ENCODE measurements at regions not wholly inside any gene's neighbourhood (a gene's known extent, or its start where the extent isn't known, plus 50 kb on each side); places are given as distances from the start of the nearest gene placed in this dataset.

DNA sequence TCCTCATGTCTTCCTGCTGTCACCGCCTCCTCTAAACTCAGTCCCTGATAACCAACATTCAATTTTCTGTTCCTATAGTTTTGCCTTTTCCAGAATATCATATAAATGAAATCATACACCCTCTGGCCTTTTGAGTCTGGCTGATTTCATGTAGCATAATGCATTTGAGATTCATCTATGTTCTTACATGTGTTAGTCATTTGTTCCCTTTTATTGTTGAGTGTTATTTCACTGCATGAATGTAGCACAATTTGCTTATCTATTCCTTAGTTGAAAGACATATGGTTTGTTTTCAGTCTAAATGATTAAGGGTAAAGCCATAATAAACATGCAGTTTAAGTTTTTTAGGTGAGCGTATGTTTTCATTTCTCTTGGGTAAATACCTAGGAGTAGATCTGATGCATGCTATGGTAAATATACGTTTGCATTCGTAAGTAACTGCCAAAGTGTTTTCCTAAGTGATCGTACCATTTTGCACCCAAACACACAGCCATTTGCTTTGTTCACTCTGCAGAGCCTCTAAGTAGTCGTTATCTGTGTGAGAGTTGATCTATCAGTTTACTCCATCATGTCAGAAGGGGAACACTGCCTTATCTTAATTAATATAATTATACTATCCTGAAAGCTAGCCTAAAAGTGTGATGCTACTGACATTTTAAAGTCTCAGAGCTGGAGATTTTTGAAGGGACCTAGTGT, 460.8 kb downstream of the DMAC1 start:
- WGBS (ENCODE audit: extremely low coverage, insufficient coverage, insufficient read length), result no CpG with 5 or more reads among the region's 6 CpGs
- H3K27ac ChIP-seq (ENCODE audit: low read depth, low read length), result no peak overlapping the region
- no peak overlapping the region for H3K9ac ChIP-seq (ENCODE audit: low read length)
- no peaks in the 10 kb centered on the region for H3K4me1 ChIP-seq (ENCODE audit: control insufficient read depth in 1 of 2, insufficient read depth in 2 of 2, low read length in 2 of 2)
- H3K9me3 ChIP-seq (ENCODE audit: insufficient read depth, low read depth, low read length), result no peaks in the 10 kb centered on the region
- H3K18ac ChIP-seq (ENCODE audit: low read length), result no peak overlapping the region
- H3K4me3 ChIP-seq (ENCODE audit: low read depth, low read length), result no peak overlapping the region
- H3K4ac ChIP-seq (ENCODE audit: low read depth, low read length), result no peak overlapping the region
- no peaks in the 10 kb centered on the region for H3K27me3 ChIP-seq (ENCODE audit: insufficient read depth, low read length)
- no peaks in the 10 kb centered on the region for H3K36me3 ChIP-seq (ENCODE audit: control insufficient read depth in 1 of 2, insufficient read depth in 2 of 2, low read length in 2 of 2)
- H2BK5ac ChIP-seq (ENCODE audit: low read depth, low read length, poor library complexity), result no peak overlapping the region
- no peak overlapping the region for H2BK120ac ChIP-seq (ENCODE audit: insufficient read depth, low read length, poor library complexity)
- no peak overlapping the region for H4K8ac ChIP-seq (ENCODE audit: low read depth, low read length)
- no peak overlapping the region for H2AFZ ChIP-seq (ENCODE audit: insufficient read depth, low read length, poor library complexity)
- no peaks in the 10 kb centered on the region for H3K79me1 ChIP-seq (ENCODE audit: low read length)
- no peak overlapping the region for H3K14ac ChIP-seq (ENCODE audit: low read length)
- no peak for DNase-seq
- H3K79me2 ChIP-seq (ENCODE audit: control insufficient read depth, insufficient read depth, low read length, poor library complexity), result no peaks in the 10 kb centered on the region
- H2AK5ac ChIP-seq (ENCODE audit: low read length), result no peak overlapping the region
- no peak overlapping the region for H3K4me2 ChIP-seq (ENCODE audit: low read length)
- no peak overlapping the region for H3K23ac ChIP-seq (ENCODE audit: low read length)
- no peak overlapping the region for H4K12ac ChIP-seq (ENCODE audit: low read depth, low read length)
- H2BK12ac ChIP-seq (ENCODE audit: low read length), result no peak overlapping the region
- H4K91ac ChIP-seq (ENCODE audit: low read depth, low read length), result no peak overlapping the region

DNA sequence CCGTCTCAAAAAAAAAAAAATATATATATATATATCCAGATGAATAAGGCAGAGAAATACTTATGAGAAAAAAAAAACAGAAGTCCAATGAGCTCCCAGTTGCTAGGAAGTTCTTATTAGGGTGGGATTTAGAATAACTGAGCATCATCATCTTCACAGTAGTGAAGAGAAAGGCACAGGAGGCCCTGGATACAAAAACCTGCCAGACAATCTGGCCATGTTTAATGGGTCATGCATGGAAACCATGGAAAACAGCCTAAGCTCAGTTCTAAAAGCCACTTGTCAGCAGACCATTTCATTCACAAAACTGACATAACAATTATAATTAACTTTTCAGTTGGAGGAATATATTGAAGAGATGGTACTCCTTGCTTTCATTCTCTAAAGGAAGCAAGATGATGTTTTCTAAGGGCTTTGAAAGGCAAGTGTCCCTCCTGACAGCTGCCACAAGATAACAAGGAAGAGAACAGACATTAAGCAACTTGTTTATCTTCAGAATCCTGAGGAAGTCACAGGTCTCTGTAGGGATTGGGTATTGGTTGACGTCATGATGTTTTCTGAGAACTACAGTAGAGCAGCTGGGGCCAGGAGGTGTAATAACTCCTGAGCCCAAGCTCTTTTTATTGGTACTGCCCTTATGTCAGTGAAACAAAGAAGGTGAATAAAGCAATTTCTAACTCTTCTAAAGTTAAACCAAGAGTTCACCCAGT, 463.1 kb downstream of the DMAC1 start:
- H3K9ac ChIP-seq (ENCODE audit: low read length), result no peak overlapping the region
- H3K4me1 ChIP-seq (ENCODE audit: control insufficient read depth in 1 of 2, insufficient read depth in 2 of 2, low read length in 2 of 2), result no peaks in the 10 kb centered on the region
- no peaks in the 10 kb centered on the region for H3K79me2 ChIP-seq (ENCODE audit: control insufficient read depth, insufficient read depth, low read length, poor library complexity)
- no peak overlapping the region for H3K23ac ChIP-seq (ENCODE audit: low read length)
- H2AK5ac ChIP-seq (ENCODE audit: low read length), result no peak overlapping the region
- H3K4me3 ChIP-seq (ENCODE audit: low read depth, low read length), result no peak overlapping the region
- H3K4ac ChIP-seq (ENCODE audit: low read depth, low read length), result no peak overlapping the region
- H3K36me3 ChIP-seq (ENCODE audit: control insufficient read depth in 1 of 2, insufficient read depth in 2 of 2, low read length in 2 of 2), result no peaks in the 10 kb centered on the region
- DNase-seq, result no peak
- H3K27me3 ChIP-seq (ENCODE audit: insufficient read depth, low read length), result no peaks in the 10 kb centered on the region
- H3K9me3 ChIP-seq (ENCODE audit: insufficient read depth, low read depth, low read length), result no peaks in the 10 kb centered on the region
- no peak overlapping the region for H2AFZ ChIP-seq (ENCODE audit: insufficient read depth, low read length, poor library complexity)
- H3K14ac ChIP-seq (ENCODE audit: low read length), result no peak overlapping the region
- no peak overlapping the region for H3K27ac ChIP-seq (ENCODE audit: low read depth, low read length)
- no peak overlapping the region for H4K91ac ChIP-seq (ENCODE audit: low read depth, low read length)
- H3K79me1 ChIP-seq (ENCODE audit: low read length), result no peaks in the 10 kb centered on the region
- WGBS (ENCODE audit: extremely low coverage, insufficient coverage, insufficient read length), result no CpG with 5 or more reads among the region's 2 CpGs
- no peak overlapping the region for H2BK120ac ChIP-seq (ENCODE audit: insufficient read depth, low read length, poor library complexity)
- H2BK5ac ChIP-seq (ENCODE audit: low read depth, low read length, poor library complexity), result no peak overlapping the region
- H2BK12ac ChIP-seq (ENCODE audit: low read length), result no peak overlapping the region
- H4K8ac ChIP-seq (ENCODE audit: low read depth, low read length), result no peak overlapping the region
- H4K12ac ChIP-seq (ENCODE audit: low read depth, low read length), result no peak overlapping the region
- H3K18ac ChIP-seq (ENCODE audit: low read length), result no peak overlapping the region
- H3K4me2 ChIP-seq (ENCODE audit: low read length), result no peak overlapping the region

DNA sequence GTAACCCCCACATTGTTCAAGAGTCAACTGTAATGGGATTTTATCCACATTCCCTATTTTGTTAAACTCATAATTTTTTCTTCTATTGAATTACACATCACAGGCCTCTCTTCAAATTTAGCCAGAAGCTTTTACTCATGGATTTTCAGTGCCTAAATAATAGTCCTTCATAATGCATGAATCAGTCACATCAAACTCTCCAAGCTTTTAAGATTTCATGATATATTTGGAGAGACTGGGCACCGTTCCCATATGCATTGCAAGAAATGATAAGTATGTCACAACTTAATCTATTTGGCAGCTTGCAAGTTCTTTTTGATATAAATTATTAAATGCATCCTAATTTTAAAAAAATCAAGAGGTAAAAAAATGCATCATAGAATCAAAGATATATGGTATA, 465.9 kb downstream of the DMAC1 start:
- Histone ChIP-seq H2BK120ac (ENCODE audit: insufficient read depth, low read length, poor library complexity) (no peak overlapping the region), H2AK5ac (ENCODE audit: low read length) (no peak overlapping the region), H3K27me3 (ENCODE audit: insufficient read depth, low read length) (no peaks in the 10 kb centered on the region), H4K12ac (ENCODE audit: low read depth, low read length) (no peak overlapping the region), H2BK5ac (ENCODE audit: low read depth, low read length, poor library complexity) (no peak overlapping the region), H3K27ac (ENCODE audit: low read depth, low read length) (no peak overlapping the region), H3K4me3 (ENCODE audit: low read depth, low read length) (no peak overlapping the region), H4K91ac (ENCODE audit: low read depth, low read length) (no peak overlapping the region), H3K4me2 (ENCODE audit: low read length) (no peak overlapping the region), H3K18ac (ENCODE audit: low read length) (no peak overlapping the region), H3K4ac (ENCODE audit: low read depth, low read length) (no peak overlapping the region), H2AFZ (ENCODE audit: insufficient read depth, low read length, poor library complexity) (no peak overlapping the region), H3K9me3 (ENCODE audit: insufficient read depth, low read depth, low read length) (no peaks in the 10 kb centered on the region), H3K36me3 (ENCODE audit: control insufficient read depth in 1 of 2, insufficient read depth in 2 of 2, low read length in 2 of 2) (no peaks in the 10 kb centered on the region), H4K8ac (ENCODE audit: low read depth, low read length) (no peak overlapping the region), H3K79me1 (ENCODE audit: low read length) (no peaks in the 10 kb centered on the region), H3K9ac (ENCODE audit: low read length) (no peak overlapping the region), H2BK12ac (ENCODE audit: low read length) (no peak overlapping the region), H3K23ac (ENCODE audit: low read length) (no peak overlapping the region), H3K14ac (ENCODE audit: low read length) (no peak overlapping the region), H3K79me2 (ENCODE audit: control insufficient read depth, insufficient read depth, low read length, poor library complexity) (no peaks in the 10 kb centered on the region), H3K4me1 (ENCODE audit: control insufficient read depth in 1 of 2, insufficient read depth in 2 of 2, low read length in 2 of 2) (no peaks in the 10 kb centered on the region)
- WGBS (ENCODE audit: extremely low coverage, insufficient coverage, insufficient read length), result no CpG with 5 or more reads among the region's 1 CpG
- no peak for DNase-seq

DNA sequence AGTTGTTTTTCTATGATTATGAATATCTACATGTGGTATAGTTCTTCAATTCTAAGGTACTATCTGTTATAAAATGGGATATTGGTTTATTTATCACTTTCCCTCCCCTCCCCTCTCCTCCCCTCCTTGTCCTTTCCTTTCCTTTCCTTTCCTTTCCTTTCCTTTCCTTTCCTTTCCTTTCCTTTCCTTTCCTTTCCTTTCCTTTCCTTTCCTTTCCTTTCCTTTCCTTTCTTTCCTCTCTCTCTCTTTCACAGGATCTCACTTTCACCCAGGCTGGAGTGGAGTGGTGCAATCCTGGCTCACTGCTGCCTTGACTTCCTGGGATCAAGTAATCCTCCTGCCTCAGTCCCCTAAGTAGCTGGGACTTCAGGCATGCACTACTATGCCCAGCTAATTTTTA, 466.8 kb downstream of the DMAC1 start:
- no peak overlapping the region for H4K8ac ChIP-seq (ENCODE audit: low read depth, low read length)
- H3K79me1 ChIP-seq (ENCODE audit: low read length), result no peaks in the 10 kb centered on the region
- no peak overlapping the region for H3K9ac ChIP-seq (ENCODE audit: low read length)
- H3K18ac ChIP-seq (ENCODE audit: low read length), result no peak overlapping the region
- H4K12ac ChIP-seq (ENCODE audit: low read depth, low read length), result no peak overlapping the region
- no peak overlapping the region for H3K4ac ChIP-seq (ENCODE audit: low read depth, low read length)
- H2AFZ ChIP-seq (ENCODE audit: insufficient read depth, low read length, poor library complexity), result no peak overlapping the region
- H4K91ac ChIP-seq (ENCODE audit: low read depth, low read length), result no peak overlapping the region
- H3K79me2 ChIP-seq (ENCODE audit: control insufficient read depth, insufficient read depth, low read length, poor library complexity), result no peaks in the 10 kb centered on the region
- no peak overlapping the region for H3K14ac ChIP-seq (ENCODE audit: low read length)
- H3K27me3 ChIP-seq (ENCODE audit: insufficient read depth, low read length), result no peaks in the 10 kb centered on the region
- no peak overlapping the region for H2AK5ac ChIP-seq (ENCODE audit: low read length)
- no peaks in the 10 kb centered on the region for H3K9me3 ChIP-seq (ENCODE audit: insufficient read depth, low read depth, low read length)
- H2BK12ac ChIP-seq (ENCODE audit: low read length), result no peak overlapping the region
- H3K36me3 ChIP-seq (ENCODE audit: control insufficient read depth in 1 of 2, insufficient read depth in 2 of 2, low read length in 2 of 2), result no peaks in the 10 kb centered on the region
- DNase-seq, result no peak
- H3K4me3 ChIP-seq (ENCODE audit: low read depth, low read length), result no peak overlapping the region
- H3K4me1 ChIP-seq (ENCODE audit: control insufficient read depth in 1 of 2, insufficient read depth in 2 of 2, low read length in 2 of 2), result no peaks in the 10 kb centered on the region
- H2BK5ac ChIP-seq (ENCODE audit: low read depth, low read length, poor library complexity), result no peak overlapping the region
- H2BK120ac ChIP-seq (ENCODE audit: insufficient read depth, low read length, poor library complexity), result no peak overlapping the region
- no peak overlapping the region for H3K23ac ChIP-seq (ENCODE audit: low read length)
- H3K4me2 ChIP-seq (ENCODE audit: low read length), result no peak overlapping the region
- H3K27ac ChIP-seq (ENCODE audit: low read depth, low read length), result no peak overlapping the region

Measured in trophoblast cell (in vitro differentiated cells and primary cell).